Trophoblast cell (in vitro differentiated cells and primary cell): ENCODE measurements at regions not wholly inside any gene's neighbourhood (a gene's known extent, or its start where the extent isn't known, plus 50 kb on each side); places are given as distances from the start of the nearest gene placed in this dataset.
A peak's percentile ranks its signal among the peaks of the same experiment; 100 is the strongest.

Source experiments
- DNase-seq, 2 donors: peaks; one replicate each; pipeline ENCODE4 v3.0.0-alpha.2; 2016
- H2AFZ ChIP-seq: 2 replicates; pipeline ENCODE4 v1.6.1; 2013; ENCODE audit warnings: low read length, moderate library complexity, mild to moderate bottlenecking; ENCODE audit not compliant: insufficient read depth, poor library complexity
- H2AK5ac ChIP-seq: 2 replicates; pipeline ENCODE4 v1.6.1; 2013; ENCODE audit warnings: mild to moderate bottlenecking, low read length
- H2BK120ac ChIP-seq: 2 replicates; pipeline ENCODE4 v1.6.1; 2013; ENCODE audit warnings: low read length, mild to moderate bottlenecking, moderate library complexity; ENCODE audit not compliant: insufficient read depth, poor library complexity
- H2BK12ac ChIP-seq: 2 replicates; pipeline ENCODE4 v1.6.1; 2013; ENCODE audit warnings: mild to moderate bottlenecking, low read length, moderate library complexity
- H2BK5ac ChIP-seq: 2 replicates; pipeline ENCODE4 v1.6.1; 2013; ENCODE audit warnings: low read length, low read depth, moderate library complexity, mild to moderate bottlenecking; ENCODE audit not compliant: poor library complexity
- H3K14ac ChIP-seq: 2 replicates; pipeline ENCODE4 v1.6.1; 2013; ENCODE audit warnings: mild to moderate bottlenecking, low read length
- H3K18ac ChIP-seq: 2 replicates; pipeline ENCODE4 v1.6.1; 2013; ENCODE audit warnings: mild to moderate bottlenecking, low read length
- H3K23ac ChIP-seq: 2 replicates; pipeline ENCODE4 v1.6.1; 2013; ENCODE audit warnings: low read length
- H3K27ac ChIP-seq: 2 replicates; pipeline ENCODE4 v1.5.1; 2013; ENCODE audit warnings: low read depth, mild to moderate bottlenecking, inconsistent platforms, low read length, moderate library complexity
- H3K27me3 ChIP-seq: 2 replicates; pipeline ENCODE4 v1.6.1; 2013; ENCODE audit warnings: inconsistent platforms, mild to moderate bottlenecking, low read length, moderate library complexity; ENCODE audit not compliant: insufficient read depth
- H3K36me3 ChIP-seq, 2 experiments: 1 replicate in 1 of 2; 2 replicates in 1 of 2; pipeline ENCODE4 v1.6.1; 2013; ENCODE audit warnings: low read length in 2 of 2, mild to moderate bottlenecking in 2 of 2, moderate library complexity in 1 of 2; ENCODE audit not compliant: insufficient read depth in 2 of 2, control insufficient read depth in 1 of 2
- H3K4ac ChIP-seq: 2 replicates; pipeline ENCODE4 v1.6.1; 2013; ENCODE audit warnings: low read depth, mild to moderate bottlenecking, low read length, moderate library complexity
- H3K4me1 ChIP-seq, 2 experiments: 1 replicate in 1 of 2; 2 replicates in 1 of 2; pipeline ENCODE4 v1.6.1; 2013; ENCODE audit warnings: low read length in 2 of 2, mild to moderate bottlenecking in 2 of 2, moderate library complexity in 1 of 2; ENCODE audit not compliant: insufficient read depth in 2 of 2, control insufficient read depth in 1 of 2
- H3K4me2 ChIP-seq: 2 replicates; pipeline ENCODE4 v1.6.1; 2013; ENCODE audit warnings: inconsistent platforms, mild to moderate bottlenecking, low read length, moderate library complexity
- H3K4me3 ChIP-seq: 2 replicates; pipeline ENCODE4 v1.5.1; 2013; ENCODE audit warnings: mild to moderate bottlenecking, low read depth, low read length, inconsistent platforms
- H3K79me1 ChIP-seq: one replicate; pipeline ENCODE4 v1.6.1; 2013; ENCODE audit warnings: low read length
- H3K79me2 ChIP-seq: 2 replicates; pipeline ENCODE4 v1.6.1; 2013; ENCODE audit warnings: low read length, mild to moderate bottlenecking; ENCODE audit not compliant: control insufficient read depth, insufficient read depth, poor library complexity
- H3K9ac ChIP-seq: 2 replicates; pipeline ENCODE4 v1.6.1; 2013; ENCODE audit warnings: mild to moderate bottlenecking, low read length
- H3K9me3 ChIP-seq: 2 replicates; pipeline ENCODE4 v1.6.1; 2013; ENCODE audit warnings: low read depth, mild to moderate bottlenecking, control low read depth, inconsistent platforms, low read length; ENCODE audit not compliant: insufficient read depth
- H4K12ac ChIP-seq: 2 replicates; pipeline ENCODE4 v1.6.1; 2013; ENCODE audit warnings: low read depth, mild to moderate bottlenecking, low read length, moderate library complexity
- H4K8ac ChIP-seq: 2 replicates; pipeline ENCODE4 v1.6.1; 2013; ENCODE audit warnings: low read depth, mild to moderate bottlenecking, low read length, moderate library complexity
- H4K91ac ChIP-seq: one replicate; pipeline ENCODE4 v1.6.1; 2013; ENCODE audit warnings: low read depth, mild to moderate bottlenecking, low read length, moderate library complexity
- WGBS: extraction: QIAGEN DNeasy Blood & Tissue Kit; methylation state at CpG from one replicate; pipeline ENCODE4 v1.1.7; 2013; ENCODE audit warnings: missing lambda C conversion rate; ENCODE audit not compliant: insufficient read length, insufficient coverage; ENCODE audit errors: extremely low coverage; 5-methylcytosine and 5-hydroxymethylcytosine counted together

GRCh38 chr5:141762790-141763368 lies 80.8 kb upstream of the ARAP3 start:
- WGBS, result no CpG with 5 or more reads among the region's 8 CpGs
- Histone ChIP-seq H3K4me2 (no peak overlapping the region), H2BK5ac (no peak overlapping the region), H4K8ac (no peak overlapping the region), H3K79me1 (no peaks in the 10 kb centered on the region), H3K36me3 (no peaks in the 10 kb centered on the region), H2AK5ac (no peak overlapping the region), H3K79me2 (no peaks in the 10 kb centered on the region), H4K12ac (no peak overlapping the region), H2BK12ac (no peak overlapping the region), H3K27me3 (no peaks in the 10 kb centered on the region), H3K18ac (no peak overlapping the region), H3K23ac (no peak overlapping the region), H3K27ac (no peak overlapping the region), H3K4me1 (peaks cover 0 to 2% of the 10 kb centered on the region in 2 experiments), H3K14ac (no peak overlapping the region), H2AFZ (no peak overlapping the region), H3K4ac (no peak overlapping the region), H4K91ac (no peak overlapping the region), H2BK120ac (no peak overlapping the region), H3K9me3 (no peaks in the 10 kb centered on the region), H3K4me3 (no peak overlapping the region), H3K9ac (no peak overlapping the region)
- DNase-seq, result peak; percentile 41 to 71

- WGBS, result no CpG with 5 or more reads among the region's 11 CpGs
- H2AFZ ChIP-seq, result no peak overlapping the region
- no peak overlapping the region for H4K8ac ChIP-seq
These were observed 80.3 kb upstream of the ARAP3 start for GRCh38 chr5:141762316-141762715.

GRCh38 chr5:141760753-141761152 lies 78.7 kb upstream of the ARAP3 start:
- Histone ChIP-seq H3K4me2 (no peak overlapping the region), H3K9ac (no peak overlapping the region), H3K4me3 (no peak overlapping the region), H3K27me3 (no peaks in the 10 kb centered on the region), H3K79me2 (no peaks in the 10 kb centered on the region), H3K14ac (no peak overlapping the region), H3K27ac (no peak overlapping the region), H4K91ac (no peak overlapping the region), H4K8ac (no peak overlapping the region), H3K4ac (no peak overlapping the region), H2AK5ac (no peak overlapping the region), H3K79me1 (no peaks in the 10 kb centered on the region), H2BK12ac (no peak overlapping the region), H4K12ac (no peak overlapping the region), H3K9me3 (no peaks in the 10 kb centered on the region), H2AFZ (no peak overlapping the region), H3K4me1 (peaks cover 0 to 2% of the 10 kb centered on the region in 2 experiments), H3K23ac (no peak overlapping the region), H3K18ac (no peak overlapping the region), H2BK5ac (no peak overlapping the region), H2BK120ac (no peak overlapping the region), H3K36me3 (no peaks in the 10 kb centered on the region)
- no CpG with 5 or more reads among the region's 10 CpGs for WGBS
- DNase-seq, result no peak

More at GRCh38 chr5:141762316-141762715, 80.3 kb upstream of the ARAP3 start:
- H3K18ac ChIP-seq, result no peak overlapping the region
- H3K79me2 ChIP-seq, result no peaks in the 10 kb centered on the region
- no peak overlapping the region for H2BK120ac ChIP-seq
- H3K4me1 ChIP-seq, result peaks cover 0 to 2% of the 10 kb centered on the region in 2 experiments
- H2BK5ac ChIP-seq, result no peak overlapping the region
- no peak overlapping the region for H3K14ac ChIP-seq
- no peak overlapping the region for H4K91ac ChIP-seq
- no peaks in the 10 kb centered on the region for H3K9me3 ChIP-seq
- H3K4ac ChIP-seq, result no peak overlapping the region
- no peak overlapping the region for H4K12ac ChIP-seq
- no peaks in the 10 kb centered on the region for H3K27me3 ChIP-seq
- no peak overlapping the region for H3K4me3 ChIP-seq
- H3K9ac ChIP-seq, result no peak overlapping the region
- no peak overlapping the region for H3K23ac ChIP-seq
- no peaks in the 10 kb centered on the region for H3K36me3 ChIP-seq
- DNase-seq, result no peak
- H2BK12ac ChIP-seq, result no peak overlapping the region
- no peaks in the 10 kb centered on the region for H3K79me1 ChIP-seq
- no peak overlapping the region for H2AK5ac ChIP-seq
- H3K4me2 ChIP-seq, result no peak overlapping the region
- no peak overlapping the region for H3K27ac ChIP-seq

GRCh38 chr5:141760193-141760592 lies 78.2 kb upstream of the ARAP3 start:
- Histone ChIP-seq H3K23ac (no peak overlapping the region), H3K9me3 (no peaks in the 10 kb centered on the region), H2BK12ac (no peak overlapping the region), H3K9ac (no peak overlapping the region), H4K12ac (no peak overlapping the region), H2BK120ac (no peak overlapping the region), H2AFZ (no peak overlapping the region), H3K4me1 (peaks cover 0 to 2% of the 10 kb centered on the region in 2 experiments), H3K14ac (no peak overlapping the region), H3K4me3 (no peak overlapping the region), H3K79me1 (no peaks in the 10 kb centered on the region), H3K27ac (no peak overlapping the region), H3K36me3 (no peaks in the 10 kb centered on the region), H2BK5ac (no peak overlapping the region), H3K4me2 (no peak overlapping the region), H4K8ac (no peak overlapping the region), H2AK5ac (no peak overlapping the region), H3K27me3 (no peaks in the 10 kb centered on the region), H4K91ac (no peak overlapping the region), H3K4ac (no peak overlapping the region), H3K79me2 (no peaks in the 10 kb centered on the region), H3K18ac (no peak overlapping the region)
- no peak for DNase-seq
- no CpG with 5 or more reads among the region's 4 CpGs for WGBS
